ENCODE measurements at regions not wholly inside any gene's neighbourhood (a gene's known extent, or its start where the extent isn't known, plus 50 kb on each side); places are given as distances from the start of the nearest gene placed in this dataset.
"Not testable (repeated sequence)": the region's sequence is repeated elsewhere in the genome, so short reads cannot be mapped to it uniquely, and the experiment has no call there.

GRCh38 chr5:163248871-163249270, 188.5 kb upstream of the CCNG1 start:
- H3K27ac Mint-ChIP-seq: no peak overlapping the region
- no peaks in the 10 kb centered on the region for H3K27me3 Mint-ChIP-seq
- H3K4me1 Mint-ChIP-seq: no peaks in the 10 kb centered on the region
- peaks cover 0 to 3% (median 0%) of the 10 kb centered on the region in 3 donors for H3K9me3 Mint-ChIP-seq
- H3K4me3 Mint-ChIP-seq: no peak overlapping the region
- no peaks in the 10 kb centered on the region for H3K36me3 Mint-ChIP-seq

DNA sequence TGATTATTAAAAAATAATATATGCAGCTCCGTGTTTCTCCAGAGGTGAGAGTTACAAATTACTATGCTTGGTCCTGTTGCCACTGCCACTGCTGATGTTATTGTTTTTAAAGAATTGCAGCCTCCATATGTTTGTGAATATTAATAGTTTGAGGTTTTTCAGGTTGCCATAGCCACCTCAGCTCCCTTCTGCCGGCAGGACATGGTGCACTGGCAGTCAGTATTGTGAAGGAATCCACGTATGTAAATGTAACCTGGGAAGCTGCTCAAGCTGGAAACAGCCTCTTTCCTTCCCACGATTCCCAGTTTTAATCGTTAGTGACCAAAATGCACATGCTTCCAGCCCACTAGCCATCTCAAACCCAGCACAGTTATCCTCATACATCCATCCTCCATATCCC, 184.4 kb upstream of the CCNG1 start:
- Mint-ChIP-seq H3K36me3 (no peaks in the 10 kb centered on the region), H3K27ac (no peak overlapping the region), H3K4me1 (no peaks in the 10 kb centered on the region), H3K4me3 (no peak overlapping the region), H3K9me3 (peaks cover 0 to 4% (median 0%) of the 10 kb centered on the region in 3 donors), H3K27me3 (no peaks in the 10 kb centered on the region)

GRCh38 chr5:163259495-163259894, 177.9 kb upstream of the CCNG1 start:
- Mint-ChIP-seq H3K27ac (no peak overlapping the region), H3K9me3 (no peaks in the 10 kb centered on the region), H3K36me3 (no peaks in the 10 kb centered on the region), H3K4me1 (no peaks in the 10 kb centered on the region), H3K4me3 (no peak overlapping the region), H3K27me3 (no peaks in the 10 kb centered on the region)

DNA sequence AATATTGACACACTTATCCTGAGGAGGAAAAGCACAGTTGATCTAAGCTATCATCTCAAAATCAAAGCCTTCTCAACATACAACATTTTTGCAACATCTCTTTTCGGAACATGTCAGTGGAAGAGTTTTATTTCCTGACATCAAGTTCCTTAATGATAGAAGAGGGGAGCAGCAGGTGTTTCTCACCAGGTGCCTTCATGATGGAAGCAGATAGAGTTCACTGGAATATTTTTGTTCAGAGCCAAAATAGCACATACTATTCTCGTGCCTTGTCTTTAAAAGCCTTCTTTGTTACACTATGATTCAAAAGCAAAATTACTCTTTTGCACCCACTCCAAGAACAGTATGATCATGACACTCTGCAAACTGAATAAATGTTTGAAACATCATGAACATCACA, 176.9 kb upstream of the CCNG1 start:
- Mint-ChIP-seq H3K27ac (no peak overlapping the region), H3K9me3 (no peaks in the 10 kb centered on the region), H3K4me3 (no peak overlapping the region), H3K27me3 (no peaks in the 10 kb centered on the region), H3K36me3 (no peaks in the 10 kb centered on the region), H3K4me1 (no peaks in the 10 kb centered on the region)

DNA sequence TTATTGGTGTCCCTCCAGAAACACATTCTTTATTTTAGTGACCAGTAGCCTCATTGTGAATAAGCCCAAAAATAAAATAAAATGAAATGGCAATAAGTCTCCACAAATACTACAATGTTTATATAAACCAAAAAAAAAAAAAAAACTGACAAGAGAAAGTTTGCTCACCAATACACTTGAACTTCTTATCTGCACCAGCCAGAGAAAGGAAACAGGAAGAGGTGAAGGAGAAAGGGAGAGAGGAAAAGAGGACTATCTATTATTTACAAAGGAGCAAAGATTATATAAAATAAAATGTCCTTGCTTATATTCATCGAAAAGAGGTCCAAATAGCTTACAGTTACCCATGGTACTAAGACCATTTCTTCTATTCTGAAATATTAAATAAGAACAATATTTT, 176.4 kb upstream of the CCNG1 start:
- H3K9me3 Mint-ChIP-seq: no peaks in the 10 kb centered on the region
- no peaks in the 10 kb centered on the region for H3K36me3 Mint-ChIP-seq
- no peaks in the 10 kb centered on the region for H3K4me1 Mint-ChIP-seq
- no peaks in the 10 kb centered on the region for H3K27me3 Mint-ChIP-seq
- H3K27ac Mint-ChIP-seq: no peak overlapping the region
- H3K4me3 Mint-ChIP-seq: no peak overlapping the region

DNA sequence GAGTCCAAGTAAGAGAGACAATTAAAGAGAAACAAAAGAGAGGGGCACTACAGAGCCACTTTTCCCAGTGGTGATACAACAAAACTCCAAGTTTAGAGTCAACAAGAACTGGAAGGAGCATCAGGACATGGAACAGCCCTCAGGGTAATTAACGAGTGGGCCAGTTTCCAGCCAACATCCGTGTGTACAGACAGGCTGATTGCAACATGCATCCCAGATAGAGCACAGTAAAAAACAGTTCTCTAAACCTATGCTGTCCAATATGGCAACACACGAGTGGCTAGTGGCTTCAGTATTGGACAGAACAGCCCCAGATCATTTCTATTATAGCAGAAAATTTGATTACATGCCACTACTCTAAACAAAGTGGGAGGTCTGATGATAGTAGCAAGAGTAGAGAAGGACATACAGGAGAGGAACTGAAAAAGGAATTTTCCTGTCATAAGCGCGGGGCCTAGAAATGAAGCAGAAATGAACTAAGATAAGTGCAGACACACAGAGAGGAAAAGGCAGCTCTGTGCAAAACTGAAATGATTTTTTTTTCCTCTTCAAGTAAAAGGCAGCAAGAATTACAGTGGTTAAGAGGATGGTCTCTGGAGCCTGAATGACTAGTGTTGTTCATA, 175.6 kb upstream of the CCNG1 start:
- no peaks in the 10 kb centered on the region for H3K9me3 Mint-ChIP-seq
- H3K27ac Mint-ChIP-seq: no peak overlapping the region
- no peak overlapping the region for H3K4me3 Mint-ChIP-seq
- H3K27me3 Mint-ChIP-seq: no peaks in the 10 kb centered on the region
- no peaks in the 10 kb centered on the region for H3K4me1 Mint-ChIP-seq
- H3K36me3 Mint-ChIP-seq: no peaks in the 10 kb centered on the region

GRCh38 chr5:163266249-163266648, 171.1 kb upstream of the CCNG1 start:
- H3K27me3 Mint-ChIP-seq, H3K36me3 Mint-ChIP-seq, H3K4me1 Mint-ChIP-seq, H3K4me3 Mint-ChIP-seq, H3K27ac Mint-ChIP-seq, H3K9me3 Mint-ChIP-seq: not testable (repeated sequence)

DNA sequence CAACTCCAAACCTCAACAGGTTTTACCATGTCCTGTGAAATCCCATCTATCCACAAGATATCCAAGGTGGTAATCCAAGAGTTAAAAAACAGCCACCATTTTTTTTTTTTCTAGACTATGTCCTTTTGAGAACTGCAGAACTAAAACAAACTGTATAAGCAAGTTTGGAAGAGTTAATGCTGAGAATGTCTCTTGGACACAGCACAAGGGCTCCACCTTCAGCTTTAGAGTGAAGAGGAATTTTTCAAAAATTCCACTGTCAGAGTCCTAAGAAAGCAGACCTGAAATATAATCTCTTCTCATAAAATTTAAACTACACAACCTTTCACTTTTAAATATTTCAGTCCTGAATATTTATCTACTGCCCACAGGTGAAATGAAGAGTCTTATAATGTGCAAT, 167.8 kb upstream of the CCNG1 start:
- no peak overlapping the region for H3K27ac Mint-ChIP-seq
- no peaks in the 10 kb centered on the region for H3K4me1 Mint-ChIP-seq
- H3K4me3 Mint-ChIP-seq: no peak overlapping the region
- no peaks in the 10 kb centered on the region for H3K36me3 Mint-ChIP-seq
- H3K9me3 Mint-ChIP-seq: peaks cover 0 to 7% (median 0%) of the 10 kb centered on the region in 3 donors
- no peaks in the 10 kb centered on the region for H3K27me3 Mint-ChIP-seq

- Mint-ChIP-seq H3K27me3 (no peaks in the 10 kb centered on the region), H3K36me3 (no peaks in the 10 kb centered on the region), H3K9me3 (peaks cover 2 to 7% (median 2%) of the 10 kb centered on the region in 3 donors), H3K4me3 (no peak overlapping the region), H3K27ac (no peak overlapping the region), H3K4me1 (no peaks in the 10 kb centered on the region)
Measured at GRCh38 chr5:163276466-163276865, 160.9 kb upstream of the CCNG1 start.

GRCh38 chr5:163280897-163281296, 156.5 kb upstream of the CCNG1 start:
- H3K4me3 Mint-ChIP-seq, H3K36me3 Mint-ChIP-seq, H3K27ac Mint-ChIP-seq, H3K4me1 Mint-ChIP-seq, H3K27me3 Mint-ChIP-seq, H3K9me3 Mint-ChIP-seq: not testable (repeated sequence)

GRCh38 chr5:163281512-163281911, 155.9 kb upstream of the CCNG1 start:
- H3K4me1 Mint-ChIP-seq: no peaks in the 10 kb centered on the region
- H3K9me3 Mint-ChIP-seq: peaks cover 0 to 2% (median 2%) of the 10 kb centered on the region in 3 donors
- no peak overlapping the region for H3K4me3 Mint-ChIP-seq
- no peak overlapping the region for H3K27ac Mint-ChIP-seq
- no peaks in the 10 kb centered on the region for H3K27me3 Mint-ChIP-seq
- H3K36me3 Mint-ChIP-seq: no peaks in the 10 kb centered on the region

- peaks cover 1% of the 10 kb centered on the region for H3K27me3 Mint-ChIP-seq
- no peaks in the 10 kb centered on the region for H3K36me3 Mint-ChIP-seq
- no peak overlapping the region for H3K4me3 Mint-ChIP-seq
- peaks cover 0 to 4% (median 4%) of the 10 kb centered on the region in 3 donors for H3K9me3 Mint-ChIP-seq
- H3K27ac Mint-ChIP-seq: no peak overlapping the region
- no peaks in the 10 kb centered on the region for H3K4me1 Mint-ChIP-seq
Measured at GRCh38 chr5:163293836-163294235, 143.6 kb upstream of the CCNG1 start.

GRCh38 chr5:163303718-163304117, 133.7 kb upstream of the CCNG1 start:
- Mint-ChIP-seq H3K36me3 (no peaks in the 10 kb centered on the region), H3K27me3 (peaks cover 4% of the 10 kb centered on the region), H3K4me1 (no peaks in the 10 kb centered on the region), H3K27ac (no peak overlapping the region), H3K4me3 (no peak overlapping the region), H3K9me3 (no peaks in the 10 kb centered on the region)

- Mint-ChIP-seq H3K27ac (no peak overlapping the region), H3K36me3 (no peaks in the 10 kb centered on the region), H3K9me3 (no peaks in the 10 kb centered on the region), H3K4me3 (no peak overlapping the region), H3K4me1 (no peaks in the 10 kb centered on the region), H3K27me3 (peaks cover 4% of the 10 kb centered on the region)
Measured at GRCh38 chr5:163305655-163306054, 131.7 kb upstream of the CCNG1 start.

DNA sequence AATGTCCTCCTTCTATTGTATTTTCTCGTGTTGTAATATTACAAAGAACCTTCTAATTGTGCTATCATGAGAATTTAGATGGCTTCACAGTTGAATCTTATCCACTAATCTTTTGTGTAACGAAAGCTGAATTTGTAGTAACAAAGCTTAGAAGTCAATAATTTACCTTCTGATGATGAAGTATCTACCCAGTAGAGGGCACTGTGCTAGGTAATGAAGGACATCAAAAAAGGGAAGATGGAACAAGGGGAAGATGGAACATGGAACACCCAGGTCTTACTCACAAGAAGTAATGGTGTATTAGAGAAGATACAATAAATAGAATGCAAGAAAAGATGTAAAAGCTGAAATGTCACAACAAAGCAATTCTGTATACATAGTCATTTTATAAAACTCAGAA, 131.0 kb upstream of the CCNG1 start:
- H3K36me3 Mint-ChIP-seq: no peaks in the 10 kb centered on the region
- peaks cover 4% of the 10 kb centered on the region for H3K27me3 Mint-ChIP-seq
- no peaks in the 10 kb centered on the region for H3K4me1 Mint-ChIP-seq
- no peaks in the 10 kb centered on the region for H3K9me3 Mint-ChIP-seq
- no peak overlapping the region for H3K27ac Mint-ChIP-seq
- H3K4me3 Mint-ChIP-seq: no peak overlapping the region

DNA sequence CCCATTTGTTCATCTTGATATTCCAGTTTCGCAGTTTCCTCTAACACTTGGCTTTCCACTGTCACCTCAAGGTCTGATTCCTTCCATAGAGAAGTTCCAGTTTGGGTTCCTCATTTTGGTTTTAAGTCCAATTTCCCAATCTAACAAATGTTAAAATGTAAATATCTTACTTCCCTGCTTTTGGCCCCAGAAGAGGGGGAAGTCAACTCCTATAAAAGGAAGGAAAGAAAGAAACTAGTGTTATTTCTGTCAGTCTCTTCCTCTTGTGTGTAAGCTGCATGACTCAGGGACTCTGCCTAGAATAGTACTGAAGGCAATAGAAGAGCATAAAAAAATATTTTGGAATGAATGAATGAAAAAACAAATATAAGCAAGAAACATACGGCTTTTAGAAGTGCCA, 127.5 kb upstream of the CCNG1 start:
- peaks cover 3 to 11% (median 10%) of the 10 kb centered on the region in 3 donors for H3K9me3 Mint-ChIP-seq
- H3K4me1 Mint-ChIP-seq: no peaks in the 10 kb centered on the region
- H3K4me3 Mint-ChIP-seq: no peak overlapping the region
- no peaks in the 10 kb centered on the region for H3K36me3 Mint-ChIP-seq
- H3K27me3 Mint-ChIP-seq: peaks cover 2% of the 10 kb centered on the region
- no peak overlapping the region for H3K27ac Mint-ChIP-seq

- H3K27ac Mint-ChIP-seq: no peak overlapping the region
- no peak overlapping the region for H3K4me3 Mint-ChIP-seq
- H3K27me3 Mint-ChIP-seq: peaks cover 2% of the 10 kb centered on the region
- H3K4me1 Mint-ChIP-seq: no peaks in the 10 kb centered on the region
- H3K36me3 Mint-ChIP-seq: no peaks in the 10 kb centered on the region
- peaks cover 3 to 11% (median 10%) of the 10 kb centered on the region in 3 donors for H3K9me3 Mint-ChIP-seq
Measured at GRCh38 chr5:163310997-163311396, 126.4 kb upstream of the CCNG1 start.

Measured in IgD-negative memory B cell (primary cell).